ENCODE measurements at regions not wholly inside any gene's neighbourhood (a gene's known extent, or its start where the extent isn't known, plus 50 kb on each side); places are given as distances from the start of the nearest gene placed in this dataset.
A peak's percentile ranks its signal among the peaks of the same experiment; 100 is the strongest.

DNA sequence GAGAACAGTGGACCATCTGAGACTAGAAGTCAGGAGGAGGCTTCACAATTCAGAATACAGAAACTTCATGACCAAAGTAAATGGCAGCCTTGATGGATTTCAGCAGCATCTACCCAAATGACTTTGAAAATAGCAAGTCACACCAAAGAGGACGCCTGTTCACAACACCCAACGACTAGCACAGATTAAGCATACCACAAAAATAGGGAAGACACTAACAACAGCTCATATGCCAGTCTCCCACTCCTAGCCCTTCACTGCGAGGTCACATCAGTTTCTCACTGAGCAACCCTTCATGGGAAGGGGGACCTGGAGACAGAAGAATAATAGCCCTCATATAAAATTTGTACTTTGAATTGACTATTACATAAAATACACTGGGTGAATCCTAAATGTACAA is 228.4 kb upstream of the SLC39A10 start:
- FAIRE-seq (no peak), DNase-seq (no peak)
- no peaks in the 10 kb centered on the region for H3K36me3 ChIP-seq (ENCODE audit: control insufficient read depth in 2 of 3, insufficient read depth in 3 of 3, low read length in 3 of 3)
- TF ChIP-seq, protein P1, sequence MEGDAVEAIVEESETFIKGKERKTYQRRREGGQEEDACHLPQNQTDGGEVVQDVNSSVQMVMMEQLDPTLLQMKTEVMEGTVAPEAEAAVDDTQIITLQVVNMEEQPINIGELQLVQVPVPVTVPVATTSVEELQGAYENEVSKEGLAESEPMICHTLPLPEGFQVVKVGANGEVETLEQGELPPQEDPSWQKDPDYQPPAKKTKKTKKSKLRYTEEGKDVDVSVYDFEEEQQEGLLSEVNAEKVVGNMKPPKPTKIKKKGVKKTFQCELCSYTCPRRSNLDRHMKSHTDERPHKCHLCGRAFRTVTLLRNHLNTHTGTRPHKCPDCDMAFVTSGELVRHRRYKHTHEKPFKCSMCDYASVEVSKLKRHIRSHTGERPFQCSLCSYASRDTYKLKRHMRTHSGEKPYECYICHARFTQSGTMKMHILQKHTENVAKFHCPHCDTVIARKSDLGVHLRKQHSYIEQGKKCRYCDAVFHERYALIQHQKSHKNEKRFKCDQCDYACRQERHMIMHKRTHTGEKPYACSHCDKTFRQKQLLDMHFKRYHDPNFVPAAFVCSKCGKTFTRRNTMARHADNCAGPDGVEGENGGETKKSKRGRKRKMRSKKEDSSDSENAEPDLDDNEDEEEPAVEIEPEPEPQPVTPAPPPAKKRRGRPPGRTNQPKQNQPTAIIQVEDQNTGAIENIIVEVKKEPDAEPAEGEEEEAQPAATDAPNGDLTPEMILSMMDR (IDR thresholded peaks at IDR 0.05; ENCODE audit: borderline replicate concordance, extremely low read depth, insufficient read depth): no peak
- intact Hi-C loops (cut with DNase I): no loop called here
- H3K4me1 ChIP-seq (ENCODE audit: control insufficient read depth in 2 of 3, insufficient read depth in 2 of 3, low read depth in 1 of 3, low read length in 3 of 3): no peaks in the 10 kb centered on the region
- H3K9ac ChIP-seq (ENCODE audit: low read length in 3 of 3): no peak overlapping the region
- H3K27me3 ChIP-seq (ENCODE audit: control insufficient read depth, insufficient read depth, low read length): no peaks in the 10 kb centered on the region
- H3K9me3 ChIP-seq (ENCODE audit: control insufficient read depth in 2 of 3, insufficient read depth in 1 of 3, low read length in 3 of 3): no peaks in the 10 kb centered on the region
- no peak overlapping the region for H3K4me3 ChIP-seq (ENCODE audit: low read length in 3 of 3)
- H3K27ac ChIP-seq (ENCODE audit: low read depth in 2 of 2, low read length in 2 of 2): no peak overlapping the region

DNA sequence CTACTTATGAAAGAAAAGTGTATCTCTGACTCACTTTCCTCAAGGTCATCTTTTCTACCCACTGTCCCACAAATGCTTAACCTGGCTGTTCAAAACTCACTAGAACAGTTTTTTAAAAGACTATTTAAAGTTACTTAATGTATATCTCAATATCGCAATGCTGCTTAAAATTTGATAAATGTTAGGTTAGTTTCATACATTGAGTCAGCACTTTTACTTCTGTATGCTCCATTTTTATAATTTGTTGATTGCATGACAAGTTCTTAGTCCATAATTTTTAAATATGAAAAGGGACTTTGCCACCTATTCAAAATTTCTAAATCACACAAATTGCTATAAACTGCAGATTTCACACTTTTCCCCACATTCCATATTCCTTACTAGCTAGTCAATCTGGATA is 231.7 kb upstream of the SLC39A10 start:
- DNase-seq (no peak), FAIRE-seq (no peak)
- H3K27me3 ChIP-seq (ENCODE audit: control insufficient read depth, insufficient read depth, low read length): no peaks in the 10 kb centered on the region
- H3K9ac ChIP-seq (ENCODE audit: low read length in 3 of 3): no peak overlapping the region
- no peak overlapping the region for H3K4me3 ChIP-seq (ENCODE audit: low read length in 3 of 3)
- H3K4me1 ChIP-seq (ENCODE audit: control insufficient read depth in 2 of 3, insufficient read depth in 2 of 3, low read depth in 1 of 3, low read length in 3 of 3): no peaks in the 10 kb centered on the region
- H3K9me3 ChIP-seq (ENCODE audit: control insufficient read depth in 2 of 3, insufficient read depth in 1 of 3, low read length in 3 of 3): no peaks in the 10 kb centered on the region
- intact Hi-C loops (cut with DNase I): no loop called here
- no peak overlapping the region for H3K27ac ChIP-seq (ENCODE audit: low read depth in 2 of 2, low read length in 2 of 2)
- no peaks in the 10 kb centered on the region for H3K36me3 ChIP-seq (ENCODE audit: control insufficient read depth in 2 of 3, insufficient read depth in 3 of 3, low read length in 3 of 3)
- TF ChIP-seq, protein P1 (IDR thresholded peaks at IDR 0.05; ENCODE audit: borderline replicate concordance, extremely low read depth, insufficient read depth): no peak

DNA sequence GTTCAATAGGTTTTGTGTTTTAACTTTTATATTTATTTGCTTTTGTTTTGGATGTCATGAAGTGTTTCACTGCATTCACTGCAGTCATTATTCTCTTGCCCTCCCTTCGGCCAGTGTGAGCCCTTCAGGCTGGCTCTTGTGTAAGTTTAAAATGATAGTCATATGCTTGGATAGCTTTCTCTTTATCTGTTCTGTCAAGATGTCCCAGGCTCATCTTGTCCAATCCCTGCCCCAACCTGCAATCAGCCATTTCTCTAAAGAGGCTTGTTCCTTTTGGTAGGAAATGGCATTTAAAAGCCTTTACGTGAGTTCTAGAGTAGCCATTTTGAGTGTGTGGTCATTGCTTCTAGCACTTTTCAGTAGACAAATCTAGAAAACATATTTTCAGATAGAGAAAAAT is 238.0 kb upstream of the SLC39A10 start:
- Histone ChIP-seq H3K9me3 (ENCODE audit: control insufficient read depth in 2 of 3, insufficient read depth in 1 of 3, low read length in 3 of 3) (no peaks in the 10 kb centered on the region), H3K36me3 (ENCODE audit: control insufficient read depth in 2 of 3, insufficient read depth in 3 of 3, low read length in 3 of 3) (no peaks in the 10 kb centered on the region), H3K9ac (ENCODE audit: low read length in 3 of 3) (no peak overlapping the region), H3K27me3 (ENCODE audit: control insufficient read depth, insufficient read depth, low read length) (no peaks in the 10 kb centered on the region), H3K27ac (ENCODE audit: low read depth in 2 of 2, low read length in 2 of 2) (no peak overlapping the region), H3K4me1 (ENCODE audit: control insufficient read depth in 2 of 3, insufficient read depth in 2 of 3, low read depth in 1 of 3, low read length in 3 of 3) (no peaks in the 10 kb centered on the region), H3K4me3 (ENCODE audit: low read length in 3 of 3) (no peak overlapping the region)
- FAIRE-seq (no peak), DNase-seq (no peak)
- TF ChIP-seq, protein P1 (IDR thresholded peaks at IDR 0.05; ENCODE audit: borderline replicate concordance, extremely low read depth, insufficient read depth): no peak
- intact Hi-C loops (cut with DNase I): no loop called here

DNA sequence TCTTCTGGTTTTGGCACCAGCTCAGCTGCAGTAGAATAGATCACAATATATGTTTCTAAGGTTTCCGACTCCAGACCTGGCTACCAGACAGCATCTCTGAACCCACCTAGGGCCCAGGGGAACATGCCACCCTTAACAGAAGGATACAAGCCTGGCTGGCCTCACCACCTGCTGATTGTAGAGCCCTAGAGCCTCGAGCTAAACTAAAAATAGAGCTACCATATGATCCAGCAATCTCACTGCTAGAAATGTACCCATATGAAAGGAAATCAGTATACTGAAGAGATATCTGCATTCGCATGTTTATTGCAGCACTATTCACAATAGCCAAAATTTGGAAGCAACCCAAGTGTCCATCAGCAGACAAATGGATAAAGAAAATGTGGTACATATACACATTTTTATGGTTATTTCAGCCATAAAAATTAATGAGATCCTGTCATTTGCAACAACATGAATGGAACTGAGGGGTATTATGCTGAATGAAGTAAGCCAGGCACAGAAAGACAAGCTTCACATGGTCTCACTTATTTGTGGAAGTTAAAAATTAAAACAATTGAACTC is 242.4 kb upstream of the SLC39A10 start:
- H3K9me3 ChIP-seq (ENCODE audit: control insufficient read depth in 2 of 3, insufficient read depth in 1 of 3, low read length in 3 of 3): no peaks in the 10 kb centered on the region
- no peak overlapping the region for H3K9ac ChIP-seq (ENCODE audit: low read length in 3 of 3)
- no peaks in the 10 kb centered on the region for H3K4me1 ChIP-seq (ENCODE audit: control insufficient read depth in 2 of 3, insufficient read depth in 2 of 3, low read depth in 1 of 3, low read length in 3 of 3)
- H3K27ac ChIP-seq (ENCODE audit: low read depth in 2 of 2, low read length in 2 of 2): no peak overlapping the region
- FAIRE-seq: no peak
- no peaks in the 10 kb centered on the region for H3K36me3 ChIP-seq (ENCODE audit: control insufficient read depth in 2 of 3, insufficient read depth in 3 of 3, low read length in 3 of 3)
- peak in 2 of 5 donors; percentile 10 to 28 for DNase-seq
- intact Hi-C loops (cut with DNase I): no loop called here
- H3K4me3 ChIP-seq (ENCODE audit: low read length in 3 of 3): no peak overlapping the region
- H3K27me3 ChIP-seq (ENCODE audit: control insufficient read depth, insufficient read depth, low read length): no peaks in the 10 kb centered on the region
- TF ChIP-seq, protein P1 (IDR thresholded peaks at IDR 0.05; ENCODE audit: borderline replicate concordance, extremely low read depth, insufficient read depth): no peak
